DMS79 treated with DMSO at 0.1 percent for 48 hours (cell line): ENCODE measurements at regions not wholly inside any gene's neighbourhood (a gene's known extent, or its start where the extent isn't known, plus 50 kb on each side); places are given as distances from the start of the nearest gene placed in this dataset.
A peak's percentile ranks its signal among the peaks of the same experiment; 100 is the strongest.
"Not testable (repeated sequence)": the region's sequence is repeated elsewhere in the genome, so short reads cannot be mapped to it uniquely, and the experiment has no call there.

Experiments
- DNase-seq: peaks from one replicate; lab custom pipeline; 2025; lab: John Stamatoyannopoulos, UW

DNA sequence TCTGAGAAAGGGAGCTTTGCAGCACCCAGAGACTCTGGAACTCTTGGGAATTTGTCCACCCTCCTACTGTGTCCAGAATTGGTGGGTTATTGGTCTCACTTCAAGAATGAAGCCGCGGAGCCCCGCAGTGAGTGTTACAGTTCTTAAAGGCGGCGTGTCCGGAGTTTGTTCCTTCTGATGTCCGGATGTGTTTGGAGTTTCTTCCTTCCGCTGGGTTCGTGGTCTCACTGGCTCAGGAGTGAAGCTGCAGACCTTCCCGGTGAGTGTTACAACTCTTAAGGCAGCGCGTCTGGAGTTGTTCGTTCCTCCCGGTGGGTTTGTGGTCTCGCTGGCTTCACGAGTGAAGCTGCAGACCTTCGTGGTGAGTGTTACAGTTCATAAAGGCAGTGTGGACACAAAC lies 824.7 kb downstream of the LRRTM4 start:
- DNase-seq, result not testable (repeated sequence)

DNA sequence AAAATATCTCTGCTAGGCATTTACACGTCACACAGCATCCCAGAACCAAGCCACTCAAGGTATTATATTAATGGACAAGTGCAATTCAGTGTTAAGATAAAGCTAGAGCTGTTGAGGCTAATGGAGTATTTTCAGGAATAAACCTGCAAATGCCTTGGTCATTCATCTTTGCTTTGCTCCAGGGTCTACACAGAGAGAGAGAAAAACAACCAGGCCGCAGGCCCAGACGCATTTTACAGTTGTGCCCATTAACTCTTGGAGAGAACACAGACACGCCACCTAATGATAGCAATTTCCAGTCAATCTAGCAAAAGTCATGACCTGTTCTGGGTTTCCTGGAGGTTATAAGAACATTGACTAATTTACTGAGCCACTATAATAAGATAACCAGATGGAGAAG lies 829.3 kb downstream of the LRRTM4 start:
- no peak for DNase-seq

DNA sequence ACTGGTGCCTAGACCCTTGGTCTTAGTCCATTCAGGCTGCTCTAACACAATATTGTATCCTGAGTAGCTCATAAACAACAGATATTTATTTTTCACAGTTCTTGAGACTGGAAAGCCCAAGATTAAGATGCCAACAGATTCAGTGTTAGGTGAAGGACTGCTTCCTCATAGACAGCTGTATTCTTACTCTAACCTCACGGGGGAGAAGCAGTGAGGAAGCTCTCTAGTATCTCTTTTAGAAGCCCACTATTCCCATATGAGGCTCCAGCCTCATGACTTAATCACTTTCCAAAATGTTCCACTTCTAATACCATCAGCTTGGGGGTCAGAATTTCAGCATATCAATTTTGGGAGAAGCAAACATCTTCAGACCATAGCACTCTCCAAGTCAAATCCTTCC lies 833.4 kb downstream of the LRRTM4 start:
- no peak for DNase-seq

DNA sequence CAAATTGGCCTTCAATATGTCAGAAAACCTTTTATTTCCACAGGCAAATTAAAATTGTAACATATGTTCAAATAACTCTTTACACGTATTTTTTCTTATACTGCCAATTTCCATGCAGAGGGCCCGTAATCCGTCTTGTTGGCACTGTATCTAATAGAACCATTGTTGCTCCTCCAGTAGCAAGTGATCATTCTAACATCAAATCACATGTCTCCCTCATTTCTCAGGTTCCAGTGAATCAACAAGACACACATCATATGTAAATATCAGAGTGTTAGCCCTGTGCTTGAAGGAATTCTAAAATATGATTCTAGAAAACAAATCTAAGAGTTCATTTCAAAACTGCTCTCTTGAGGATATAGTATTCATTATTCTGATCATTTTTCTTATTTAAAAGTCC lies 834.3 kb downstream of the LRRTM4 start:
- no peak for DNase-seq

DNA sequence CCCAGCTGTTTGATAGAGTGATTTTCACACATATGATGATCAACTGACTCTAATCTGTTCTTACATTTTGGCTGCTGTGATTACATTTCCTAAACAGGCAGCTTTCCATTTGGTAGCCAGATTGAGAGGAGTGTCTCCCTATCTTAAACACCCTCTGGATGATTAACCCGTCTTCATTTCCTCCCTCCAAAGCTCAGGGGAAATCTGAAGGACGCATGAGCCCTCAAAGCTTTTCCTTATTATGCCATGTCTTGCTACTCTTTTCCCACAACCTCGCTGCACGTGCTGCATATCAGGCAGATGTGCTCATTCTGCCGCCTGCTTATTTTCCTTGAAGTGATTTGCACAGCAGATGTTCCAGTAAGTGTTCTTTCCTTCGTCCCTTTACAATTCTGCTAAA lies 837.4 kb downstream of the LRRTM4 start:
- DNase-seq, result no peak

DNA sequence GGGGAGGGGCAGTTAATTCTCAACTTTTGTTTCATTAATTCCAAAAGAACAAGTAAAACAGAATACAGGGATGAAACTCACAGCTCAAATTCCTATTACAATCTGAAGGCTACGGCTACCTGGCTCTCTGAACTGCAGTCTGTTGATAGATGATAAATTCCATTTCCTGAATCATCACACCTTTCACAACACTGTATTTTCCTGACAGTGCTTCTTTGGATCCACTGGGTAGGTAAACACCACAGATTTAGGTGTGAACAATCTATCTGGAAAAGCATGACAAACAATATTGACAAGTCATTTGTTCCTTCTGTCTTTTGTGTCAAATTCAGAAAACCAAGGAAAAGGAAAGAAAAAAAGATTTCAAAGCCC lies 843.2 kb downstream of the LRRTM4 start:
- DNase-seq, result no peak

DNA sequence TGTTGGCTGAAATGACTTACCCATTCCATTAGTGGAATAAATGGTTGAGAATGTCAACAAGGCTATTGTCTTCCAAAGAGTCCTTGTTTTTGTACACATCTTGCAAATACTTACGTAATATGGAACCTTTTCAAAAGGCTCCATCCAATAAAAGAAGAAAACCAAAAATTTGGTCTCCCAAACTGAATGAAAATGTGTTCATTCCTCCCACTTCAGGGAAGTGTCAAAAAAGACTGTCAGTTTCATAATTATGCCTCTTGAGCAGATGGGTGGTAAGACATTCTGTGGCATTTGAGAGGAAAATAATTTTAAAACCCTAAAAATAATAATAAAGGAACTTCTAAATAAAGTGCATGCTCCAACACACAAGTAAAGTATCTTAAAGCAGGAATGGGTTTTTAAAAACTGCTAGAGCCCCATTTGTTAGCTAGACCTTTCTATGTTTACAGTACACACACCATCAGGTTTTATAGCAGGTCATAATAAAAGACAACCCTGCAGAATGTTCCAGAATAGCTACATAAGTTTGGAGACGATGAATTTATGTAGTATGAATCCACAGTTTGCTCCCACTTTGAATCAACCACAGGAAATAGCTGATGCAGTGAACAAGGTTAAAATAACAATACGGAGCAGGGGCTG lies 843.7 kb downstream of the LRRTM4 start:
- DNase-seq, result no peak

DNA sequence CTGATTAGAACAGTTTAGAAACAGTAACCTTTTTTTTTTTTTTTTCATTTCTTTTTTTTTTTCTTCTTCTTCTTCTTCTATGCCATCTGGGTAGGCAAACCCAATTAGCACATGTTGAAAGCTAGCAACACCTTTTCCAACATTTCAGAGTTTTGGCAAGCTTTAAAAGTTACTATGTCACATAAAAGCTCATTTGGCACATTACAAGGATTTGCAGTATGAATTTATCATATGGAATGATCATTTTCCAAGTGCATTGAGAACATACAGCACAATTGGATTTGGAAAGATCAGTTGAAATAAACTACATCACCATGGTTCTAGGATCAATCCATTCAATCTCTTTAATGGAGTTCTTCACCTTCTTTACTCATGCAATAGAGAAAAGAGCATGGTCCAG lies 847.0 kb downstream of the LRRTM4 start:
- DNase-seq, result no peak

DNA sequence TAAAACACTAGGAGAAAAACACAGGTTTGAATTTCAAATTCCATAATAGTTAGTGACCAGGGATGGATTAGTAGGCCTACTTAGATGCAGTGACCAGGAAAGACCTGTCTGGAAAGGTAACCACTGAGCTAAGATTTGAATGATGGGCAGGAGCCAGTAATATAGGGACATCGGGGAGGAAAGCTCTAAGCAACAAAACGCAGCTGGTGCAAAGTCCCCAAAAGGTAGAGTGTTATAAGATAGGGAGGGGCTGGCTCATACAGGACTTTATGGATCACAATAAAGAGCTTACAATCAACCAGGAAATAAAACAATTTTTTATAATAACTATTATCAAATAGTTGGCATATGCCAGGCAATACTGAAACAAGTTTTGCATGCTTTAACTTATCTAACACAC lies 849.4 kb downstream of the LRRTM4 start:
- DNase-seq, result no peak

DNA sequence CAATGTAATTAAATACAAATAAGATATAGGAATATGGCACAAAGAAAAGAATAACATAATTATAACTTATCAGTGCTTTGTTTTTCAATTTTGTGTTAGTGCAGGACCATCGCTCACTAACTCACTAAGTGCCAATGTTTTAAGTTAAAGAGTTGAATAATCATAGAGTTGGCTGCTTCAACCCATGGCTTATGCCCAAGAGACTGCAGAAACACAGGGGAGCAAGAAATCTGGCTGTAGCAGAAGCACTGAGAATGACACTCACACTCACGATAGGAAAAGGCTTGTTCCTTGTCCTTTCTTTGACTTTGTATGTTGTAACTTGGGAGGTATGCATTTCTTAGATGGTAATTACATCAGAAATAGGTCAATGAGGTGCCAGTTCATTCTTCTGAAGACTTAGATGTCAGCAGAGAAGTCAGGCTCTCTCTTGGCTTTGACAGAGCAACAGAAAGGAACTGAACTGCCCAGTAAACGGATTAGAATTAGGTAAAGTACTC lies 852.2 kb downstream of the LRRTM4 start:
- DNase-seq, result no peak

DNA sequence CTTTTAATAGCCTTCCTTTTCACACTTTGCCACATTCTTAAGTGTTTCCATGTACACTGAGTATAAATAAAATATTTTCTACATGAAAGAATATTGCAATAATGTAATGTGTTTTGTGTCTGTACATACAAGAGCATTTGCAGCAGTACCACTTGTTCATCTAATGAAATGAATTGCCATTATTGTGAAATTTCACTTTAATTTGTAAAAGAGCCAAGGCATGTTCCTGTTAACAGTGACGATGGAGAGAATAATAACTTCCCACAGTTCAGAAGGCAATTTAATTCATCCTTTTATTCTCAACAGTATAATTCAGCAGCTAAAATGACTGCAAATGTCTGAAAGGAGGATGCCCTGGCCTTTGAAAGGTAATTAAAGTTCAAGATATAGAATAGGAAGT lies 853.9 kb downstream of the LRRTM4 start:
- DNase-seq, result no peak

DNA sequence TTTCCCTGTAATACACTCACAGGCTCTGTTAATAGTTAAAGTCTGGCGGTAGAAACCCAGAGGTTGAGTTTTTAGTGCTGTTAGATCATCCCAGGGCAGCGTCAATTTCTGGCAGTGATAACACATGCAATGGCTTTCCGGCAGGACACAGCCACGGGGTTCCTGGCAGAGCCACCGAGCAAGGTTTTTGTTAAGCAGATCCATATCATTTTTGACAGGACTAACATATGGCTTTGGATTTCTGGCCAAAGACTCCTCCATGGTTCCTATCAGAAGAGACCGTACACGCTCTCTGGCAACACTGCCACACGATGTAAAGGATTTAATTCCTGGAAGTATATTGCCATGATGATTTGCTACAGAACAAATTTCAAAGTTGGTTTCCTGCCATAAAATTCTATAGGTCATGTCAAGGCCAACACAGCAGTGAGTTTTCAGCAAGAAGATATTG lies 854.3 kb downstream of the LRRTM4 start:
- no peak for DNase-seq

DNA sequence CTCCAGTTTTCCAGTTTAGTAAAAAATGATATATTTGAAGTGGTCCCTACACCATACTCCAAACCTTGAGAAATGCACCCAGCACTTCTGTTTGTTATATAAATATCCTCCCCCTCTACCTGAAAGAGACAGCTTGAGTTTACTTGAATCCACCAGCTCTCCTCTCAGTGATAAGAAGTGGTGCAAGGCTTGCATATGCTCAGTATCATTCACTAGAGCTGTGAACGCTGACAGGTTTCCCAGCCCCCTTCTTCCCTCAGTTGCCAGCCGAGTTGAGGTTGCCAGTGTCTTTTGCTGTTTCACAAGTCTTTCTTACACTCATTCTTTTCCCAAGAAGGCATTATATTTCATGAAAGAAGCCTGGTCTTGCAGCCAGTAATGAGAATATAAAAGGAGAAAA lies 880.0 kb downstream of the LRRTM4 start:
- DNase-seq, result no peak

DNA sequence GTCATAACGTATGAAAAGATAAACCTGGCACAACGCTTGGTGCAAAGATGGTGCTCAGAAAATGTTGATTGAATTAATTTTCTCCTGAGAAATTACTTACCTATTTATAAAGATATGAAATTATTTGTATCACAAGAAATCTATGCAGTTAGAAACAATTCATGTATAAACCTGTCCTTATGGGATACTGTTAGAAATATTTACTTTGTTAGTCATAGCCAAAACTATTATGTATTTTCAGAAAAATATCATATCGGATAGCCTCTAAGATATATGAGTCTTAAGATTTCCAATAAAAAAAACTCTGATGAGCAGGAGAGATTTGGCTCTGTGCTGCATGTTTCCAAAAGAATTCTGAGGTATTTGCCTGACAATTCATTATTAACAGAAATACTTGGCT lies 880.7 kb downstream of the LRRTM4 start:
- no peak for DNase-seq

DNA sequence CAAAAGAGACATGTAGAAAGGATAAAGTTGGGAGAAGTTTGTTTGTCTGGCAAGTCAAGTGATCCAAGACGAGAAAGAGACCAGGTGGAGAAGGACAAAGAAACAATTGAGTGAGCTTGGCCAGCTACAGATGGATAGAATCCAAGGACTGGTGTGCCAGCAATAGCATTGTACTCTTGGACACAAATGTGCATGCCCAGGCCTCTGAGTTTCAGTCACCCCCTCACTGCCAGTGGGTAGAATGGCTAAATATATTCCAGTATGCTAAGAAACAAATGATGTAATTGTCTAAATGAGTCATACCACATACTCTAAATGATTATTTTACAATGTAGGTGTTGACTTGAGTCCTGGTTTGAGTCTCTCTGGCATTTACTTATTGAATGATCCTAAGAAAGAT lies 881.3 kb downstream of the LRRTM4 start:
- DNase-seq, result no peak

DNA sequence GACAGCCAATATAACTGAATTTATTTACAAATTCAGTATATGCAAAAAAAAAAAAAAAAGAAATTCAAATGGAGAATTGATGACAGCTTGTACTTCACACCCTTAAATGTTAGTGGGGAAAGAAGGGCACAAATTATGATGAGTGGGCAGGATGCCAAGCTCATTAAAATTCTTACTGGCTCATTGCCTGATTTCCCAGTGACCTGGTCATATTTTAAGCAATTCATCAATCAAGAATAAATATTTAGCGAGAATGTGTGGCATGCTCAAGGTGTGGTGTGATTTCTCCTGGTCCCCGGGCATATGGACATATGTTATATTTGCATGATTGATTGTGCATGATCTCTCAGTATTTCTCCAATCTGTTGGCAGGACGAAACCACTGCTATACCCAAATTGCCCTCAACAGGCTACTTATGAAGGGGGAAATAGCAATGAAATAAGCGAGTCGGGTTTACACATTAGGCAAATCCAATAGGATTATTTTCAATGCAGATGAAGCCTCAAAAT lies 883.0 kb downstream of the LRRTM4 start:
- DNase-seq, result no peak

DNA sequence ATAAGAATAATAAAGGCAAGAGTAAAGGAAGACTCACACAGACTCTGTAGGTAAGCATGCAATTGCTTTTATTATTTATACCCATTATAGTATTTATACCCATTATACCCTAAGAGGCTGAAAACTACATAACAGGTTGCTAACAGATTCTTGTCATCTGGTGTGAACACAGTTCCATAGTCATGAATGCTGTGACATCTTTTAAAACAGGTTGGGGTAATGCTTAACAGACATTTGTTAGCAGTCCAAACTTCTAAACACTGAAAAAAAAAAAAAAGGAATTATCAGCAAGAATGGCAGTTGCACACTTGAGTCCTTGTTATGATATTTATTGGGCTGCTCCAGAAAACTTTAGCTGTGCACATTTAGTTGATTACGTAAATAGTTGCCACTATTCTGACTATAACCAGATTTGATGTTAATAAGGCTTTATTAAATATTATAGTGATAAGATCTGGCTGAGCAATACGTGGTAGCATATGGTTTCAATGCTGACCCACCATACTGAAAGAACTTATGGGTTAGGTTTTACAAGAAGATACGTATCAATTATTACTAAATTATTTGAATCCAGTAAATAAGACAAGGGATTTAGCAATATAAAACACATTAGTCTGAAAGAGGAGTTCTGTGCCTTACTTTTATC lies 888.8 kb downstream of the LRRTM4 start:
- DNase-seq, result no peak

DNA sequence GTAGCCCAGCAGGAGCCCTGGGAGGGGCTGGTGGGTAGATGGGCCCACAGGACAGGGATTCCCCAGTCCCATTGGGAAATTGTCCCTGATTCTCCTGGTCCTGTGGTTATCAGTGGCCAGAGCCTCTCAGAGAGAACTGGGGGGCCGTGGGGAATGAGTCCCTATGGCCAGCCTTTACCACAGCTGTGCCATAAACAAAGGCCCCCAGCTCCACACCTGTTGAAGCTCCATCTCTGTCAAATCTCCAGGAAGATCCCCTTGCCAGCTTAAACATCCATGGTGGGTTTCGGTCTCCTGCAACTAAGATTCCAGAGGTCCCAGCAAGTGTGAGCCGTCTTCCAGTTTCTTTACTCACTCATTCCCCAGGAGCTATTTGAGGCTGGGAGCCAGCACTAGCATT lies 897.1 kb downstream of the LRRTM4 start:
- DNase-seq, result no peak

DNA sequence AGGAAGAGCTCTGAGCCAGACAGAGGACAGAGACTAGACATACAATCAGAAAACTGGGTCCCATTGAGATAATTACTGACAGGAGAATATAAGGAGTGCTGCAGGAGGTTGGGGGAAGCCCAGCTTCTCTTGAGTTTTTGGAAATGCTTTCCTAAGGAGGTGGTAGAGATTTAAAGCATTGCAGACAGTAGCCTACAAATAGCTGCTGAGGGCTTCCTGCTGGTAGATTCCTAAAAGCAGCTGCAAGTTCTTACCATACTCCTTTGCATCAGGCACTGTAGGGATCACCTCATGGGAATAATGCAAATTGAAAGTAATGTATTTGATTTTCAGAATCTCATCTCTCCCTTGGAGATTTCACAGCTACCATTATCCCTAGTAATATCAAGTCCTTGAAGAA lies 902.6 kb upstream of the GCFC2 start:
- no peak for DNase-seq

DNA sequence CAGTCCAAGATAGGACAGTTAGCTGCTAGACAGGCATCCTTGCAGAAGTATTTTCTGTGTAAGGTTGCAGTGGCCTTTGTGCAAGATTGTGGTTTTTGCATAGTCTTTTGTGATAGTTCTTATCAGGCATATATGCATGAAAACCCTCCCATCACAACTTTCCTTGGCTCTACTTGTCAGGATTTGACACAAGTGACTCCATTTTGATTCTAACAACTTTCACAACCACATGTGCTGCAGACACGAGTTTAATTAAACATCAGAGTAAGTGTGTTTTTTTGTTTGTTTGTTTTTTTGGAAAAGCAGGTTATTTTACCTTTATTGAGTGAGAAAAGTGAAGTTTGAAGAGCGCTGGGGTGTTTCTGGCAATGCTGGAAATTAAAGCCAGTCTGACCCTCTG lies 902.0 kb upstream of the GCFC2 start:
- no peak for DNase-seq

DNA sequence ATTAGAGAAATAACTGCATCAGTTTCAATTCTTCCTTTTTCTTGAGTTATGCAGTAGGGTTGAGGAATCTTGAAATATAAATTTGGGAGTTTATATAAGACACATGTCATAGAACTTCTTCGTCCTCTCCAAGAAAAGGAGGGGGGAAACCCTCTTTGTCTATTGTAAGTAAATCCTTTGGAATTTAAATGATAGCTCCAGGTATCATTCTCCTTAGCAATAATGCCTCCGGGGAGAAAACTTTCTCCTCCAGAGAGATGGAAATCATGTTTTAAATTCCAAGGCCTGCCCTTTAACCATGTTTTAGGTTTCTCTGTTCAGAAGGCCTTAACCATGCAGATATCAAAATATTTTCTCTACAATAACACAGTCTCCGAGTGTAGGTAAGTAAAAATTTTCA lies 899.7 kb upstream of the GCFC2 start:
- no peak for DNase-seq

DNA sequence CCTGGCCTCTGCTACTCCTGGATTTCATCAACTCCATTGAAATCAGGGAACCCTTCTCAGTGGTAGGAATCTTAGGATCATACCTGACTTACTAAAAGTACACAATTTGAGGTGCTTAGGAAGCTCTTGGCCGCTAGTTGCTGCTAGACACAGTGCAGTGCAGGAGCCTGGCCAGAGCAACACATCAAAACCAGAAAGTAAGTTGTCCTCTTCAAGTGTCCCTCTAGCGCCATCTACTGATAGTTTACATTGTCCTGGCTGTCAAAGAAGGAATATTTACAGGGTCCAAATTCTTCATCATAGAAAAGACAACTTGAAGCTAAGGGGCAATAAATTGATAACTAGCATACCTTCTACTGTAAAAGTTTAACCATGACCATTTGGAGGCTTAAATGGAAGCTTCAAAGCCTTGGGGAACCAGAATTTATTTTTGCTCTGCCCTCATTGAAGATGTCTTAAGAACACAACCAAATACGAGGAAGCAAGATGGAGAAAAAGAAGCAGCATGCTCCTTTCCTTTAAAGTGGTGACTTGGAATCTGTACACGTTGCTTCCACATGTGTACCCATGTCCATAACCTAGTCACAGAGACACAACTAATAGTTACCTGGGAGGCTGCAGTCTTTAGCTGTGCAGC lies 889.1 kb upstream of the GCFC2 start:
- peak; percentile 8 for DNase-seq

DNA sequence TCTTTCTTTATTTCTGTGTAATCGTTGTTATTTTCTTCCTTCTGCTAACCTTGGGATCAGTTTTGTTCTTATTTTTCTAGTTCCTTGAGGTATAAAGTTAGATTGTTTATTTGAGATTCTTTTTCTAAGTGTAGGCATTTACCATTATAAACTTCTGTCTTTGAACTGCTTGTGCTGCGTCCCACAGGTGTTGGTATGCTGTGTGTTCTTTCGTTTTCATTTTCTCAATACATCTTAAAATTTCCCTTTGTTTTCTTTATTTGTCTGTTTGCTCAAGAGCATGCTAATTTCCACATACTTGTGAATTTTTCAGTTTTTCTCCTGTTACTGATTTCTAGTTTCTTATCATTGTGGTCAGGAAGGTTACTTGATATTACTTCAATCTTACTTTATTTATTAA lies 873.8 kb upstream of the GCFC2 start:
- no peak for DNase-seq
